Keratinocyte (primary cell): ENCODE measurements at regions not wholly inside any gene's neighbourhood (a gene's known extent, or its start where the extent isn't known, plus 50 kb on each side); places are given as distances from the start of the nearest gene placed in this dataset.

ENCODE experiments used
- CTCF ChIP-seq, 3 experiments: IDR thresholded peaks in 1 of 3; conservative IDR thresholded peaks in 1 of 3; optimal IDR thresholded peaks in 1 of 3; 2 replicates in 2 of 3; 3 replicates in 1 of 3; pipeline versions ENCODE3 to v1.5.1; 2011; ENCODE audit warnings: low read length in 3 of 3, mild to moderate bottlenecking in 3 of 3, moderate library complexity in 2 of 3, control low read depth in 1 of 3, inconsistent platforms in 1 of 3; ENCODE audit not compliant: insufficient read depth in 2 of 3; ENCODE audit errors: extremely low read depth in 1 of 3
- EZH2 ChIP-seq: IDR thresholded peaks from one replicate; pipeline ENCODE4 v1.6.1; 2012; ENCODE audit warnings: inconsistent platforms, mild to moderate bottlenecking, low read length, moderate library complexity

GRCh38 chr4:178899084-178899483 lies 1456.8 kb upstream of the AGA start:
- TF ChIP-seq EZH2 (no peak), CTCF (optimal IDR thresholded peaks at IDR 0.05 in 1 of 3, IDR thresholded peaks at IDR 0.05 in 1 of 3, conservative IDR thresholded peaks at IDR 0.05 in 1 of 3; ENCODE audit: extremely low read depth in 1 of 3, insufficient read depth in 2 of 3, low read length in 3 of 3) (no peak)
